ENCODE measurements at regions not wholly inside any gene's neighbourhood (a gene's known extent, or its start where the extent isn't known, plus 50 kb on each side); places are given as distances from the start of the nearest gene placed in this dataset.

GRCh38 chr7:73971704-73972341, 56.1 kb upstream of the ELN start:
- TF ChIP-seq SETDB1 (IDR thresholded peaks at IDR 0.05; ENCODE audit: insufficient read length, low read length): no peak
- no peak for TF ChIP-seq ZNF280C (tag by site-specific recombination; IDR thresholded peaks at IDR 0.05)
- no peak for TF ChIP-seq CTCF (tag by site-specific recombination; IDR thresholded peaks at IDR 0.05)
- no peak for TF ChIP-seq ZNF26 (tag by site-specific recombination; IDR thresholded peaks at IDR 0.05)
- no peak for TF ChIP-seq ZNF114 (tag by site-specific recombination; IDR thresholded peaks at IDR 0.05)
- no peak for TF ChIP-seq ZBTB11 (tag by site-specific recombination; conservative IDR thresholded peaks at IDR 0.05; ENCODE audit: low read depth)

Data from HEK293 (cell line).